ENCODE measurements at regions not wholly inside any gene's neighbourhood (a gene's known extent, or its start where the extent isn't known, plus 50 kb on each side); places are given as distances from the start of the nearest gene placed in this dataset.
"Not testable (repeated sequence)": the region's sequence is repeated elsewhere in the genome, so short reads cannot be mapped to it uniquely, and the experiment has no call there.

DNA sequence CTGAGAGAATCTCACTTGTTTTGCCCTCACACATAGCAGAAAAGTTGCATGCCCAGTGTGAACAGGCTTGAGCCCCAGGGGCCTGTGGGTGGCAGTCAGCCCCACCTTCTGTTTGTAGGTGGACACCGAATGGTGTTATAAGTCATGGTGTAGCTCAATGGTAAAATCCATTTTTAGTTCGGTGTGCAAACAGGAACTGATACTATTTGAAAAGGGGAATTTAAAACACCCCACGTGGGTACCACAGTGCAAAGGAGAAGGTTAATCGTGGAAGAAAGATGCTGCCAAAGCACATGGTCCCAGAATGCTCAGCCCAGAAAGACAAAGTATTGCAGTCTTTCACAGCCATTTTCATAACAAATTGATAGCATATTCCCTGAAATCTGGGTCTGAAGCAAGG lies 71.8 kb upstream of the GZMB start:
- DNase-seq (ENCODE audit: low read depth), result no peak
- TF ChIP-seq, protein P1, sequence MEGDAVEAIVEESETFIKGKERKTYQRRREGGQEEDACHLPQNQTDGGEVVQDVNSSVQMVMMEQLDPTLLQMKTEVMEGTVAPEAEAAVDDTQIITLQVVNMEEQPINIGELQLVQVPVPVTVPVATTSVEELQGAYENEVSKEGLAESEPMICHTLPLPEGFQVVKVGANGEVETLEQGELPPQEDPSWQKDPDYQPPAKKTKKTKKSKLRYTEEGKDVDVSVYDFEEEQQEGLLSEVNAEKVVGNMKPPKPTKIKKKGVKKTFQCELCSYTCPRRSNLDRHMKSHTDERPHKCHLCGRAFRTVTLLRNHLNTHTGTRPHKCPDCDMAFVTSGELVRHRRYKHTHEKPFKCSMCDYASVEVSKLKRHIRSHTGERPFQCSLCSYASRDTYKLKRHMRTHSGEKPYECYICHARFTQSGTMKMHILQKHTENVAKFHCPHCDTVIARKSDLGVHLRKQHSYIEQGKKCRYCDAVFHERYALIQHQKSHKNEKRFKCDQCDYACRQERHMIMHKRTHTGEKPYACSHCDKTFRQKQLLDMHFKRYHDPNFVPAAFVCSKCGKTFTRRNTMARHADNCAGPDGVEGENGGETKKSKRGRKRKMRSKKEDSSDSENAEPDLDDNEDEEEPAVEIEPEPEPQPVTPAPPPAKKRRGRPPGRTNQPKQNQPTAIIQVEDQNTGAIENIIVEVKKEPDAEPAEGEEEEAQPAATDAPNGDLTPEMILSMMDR (IDR thresholded peaks at IDR 0.05; ENCODE audit: insufficient read depth, low read length), result no peak
- no peak overlapping the region for H3K4me3 ChIP-seq (ENCODE audit: low read depth, low read length)

DNA sequence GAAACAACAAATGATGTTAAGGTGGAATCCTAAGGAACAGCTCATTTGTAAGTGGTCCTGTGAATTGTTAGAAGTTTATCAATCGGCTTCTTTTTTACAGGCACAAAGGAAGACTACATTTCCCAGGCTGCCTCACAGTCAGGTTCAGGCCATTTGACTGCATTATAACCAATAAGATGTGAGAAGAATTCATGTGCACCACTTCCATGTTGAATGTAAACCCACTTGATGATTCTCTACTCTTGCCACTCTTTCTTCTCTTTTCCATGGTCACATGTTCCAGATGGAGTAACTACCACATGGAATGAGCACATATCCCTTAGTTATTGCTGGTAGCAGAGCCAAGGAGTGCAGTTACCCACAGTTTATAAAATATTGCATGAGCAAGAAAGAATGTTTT lies 67.1 kb upstream of the GZMB start:
- TF ChIP-seq, protein P1 (IDR thresholded peaks at IDR 0.05; ENCODE audit: insufficient read depth, low read length), result no peak
- no peak for DNase-seq (ENCODE audit: low read depth)
- H3K4me3 ChIP-seq (ENCODE audit: low read depth, low read length), result no peak overlapping the region

DNA sequence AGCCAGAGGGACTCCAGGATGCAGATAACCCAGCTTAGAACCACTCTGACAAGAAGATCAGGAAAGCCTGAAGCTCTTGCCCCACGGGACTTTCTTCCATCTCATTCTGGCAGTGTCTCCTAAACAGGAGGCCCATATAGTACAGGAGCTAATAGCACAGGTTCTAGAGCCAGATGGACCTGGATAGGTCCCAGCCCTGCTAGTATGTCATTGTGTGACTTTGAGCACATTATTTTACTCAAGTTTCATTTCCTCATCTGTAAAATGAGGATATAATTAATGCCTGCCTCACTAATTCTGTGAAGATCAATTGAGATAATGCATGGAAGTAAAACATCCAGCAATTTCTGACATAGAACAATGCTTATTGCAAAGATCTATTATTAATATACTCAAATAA lies 66.5 kb upstream of the GZMB start:
- TF ChIP-seq, protein P1 (IDR thresholded peaks at IDR 0.05; ENCODE audit: insufficient read depth, low read length), result no peak
- no peak for DNase-seq (ENCODE audit: low read depth)

DNA sequence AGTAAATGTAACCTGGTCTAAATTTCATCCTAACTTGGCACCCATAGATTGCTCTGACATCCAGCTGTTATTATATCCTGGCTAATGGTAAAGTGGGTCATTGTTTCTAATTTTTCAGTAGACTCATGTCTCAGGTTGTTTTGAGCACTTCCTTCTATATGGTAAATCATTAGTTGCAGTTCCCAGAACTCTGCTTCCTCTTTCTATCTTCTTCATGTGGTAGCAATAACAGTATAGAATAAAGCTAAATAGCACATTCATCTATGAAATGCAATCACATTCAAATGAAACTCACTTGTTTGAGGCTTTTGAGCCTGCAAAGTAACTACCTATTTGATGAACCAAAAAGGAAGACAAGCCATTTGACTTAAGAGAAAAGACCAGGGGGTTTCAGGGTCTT lies 65.1 kb upstream of the GZMB start:
- no peak for DNase-seq (ENCODE audit: low read depth)
- TF ChIP-seq, protein P1 (IDR thresholded peaks at IDR 0.05; ENCODE audit: insufficient read depth, low read length), result no peak
- no peak overlapping the region for H3K4me3 ChIP-seq (ENCODE audit: low read depth, low read length)

More for the DNA sequence above, 66.5 kb upstream of the GZMB start:
- H3K4me3 ChIP-seq (ENCODE audit: low read depth, low read length), result no peak overlapping the region

DNA sequence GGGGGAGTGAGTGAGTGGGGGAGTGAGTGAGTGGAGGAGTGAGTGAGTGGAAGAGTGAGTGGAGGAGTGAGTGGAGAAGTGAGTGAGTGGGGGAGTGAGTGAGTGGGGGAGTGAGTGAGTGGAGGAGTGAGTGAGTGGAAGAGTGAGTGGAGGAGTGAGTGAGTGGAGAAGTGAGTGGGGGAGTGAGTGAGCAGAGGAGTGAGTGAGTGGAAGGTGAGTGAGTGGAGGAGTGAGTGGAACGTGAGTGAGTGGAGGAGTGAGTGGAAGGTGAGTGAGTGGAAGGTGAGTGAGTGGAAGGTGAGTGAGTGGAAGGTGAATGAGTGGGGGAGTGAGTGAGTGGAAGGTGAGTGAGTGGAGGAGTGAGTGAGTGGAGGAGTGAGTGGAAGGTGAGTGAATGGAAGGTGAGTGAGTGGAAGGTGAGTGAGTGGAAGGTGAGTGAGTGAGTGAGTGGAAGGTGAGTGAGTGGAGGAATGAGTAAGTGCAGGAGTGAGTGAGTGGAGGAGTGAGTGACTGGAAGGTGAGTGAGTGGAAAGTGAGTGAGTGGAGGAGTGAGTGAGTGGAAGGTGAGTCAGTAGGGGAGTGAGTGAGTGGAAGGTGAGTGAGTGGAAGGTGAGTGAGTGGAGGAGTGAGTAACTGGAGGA lies 62.4 kb upstream of the GZMB start:
- not testable (repeated sequence) for DNase-seq (ENCODE audit: low read depth)

DNA sequence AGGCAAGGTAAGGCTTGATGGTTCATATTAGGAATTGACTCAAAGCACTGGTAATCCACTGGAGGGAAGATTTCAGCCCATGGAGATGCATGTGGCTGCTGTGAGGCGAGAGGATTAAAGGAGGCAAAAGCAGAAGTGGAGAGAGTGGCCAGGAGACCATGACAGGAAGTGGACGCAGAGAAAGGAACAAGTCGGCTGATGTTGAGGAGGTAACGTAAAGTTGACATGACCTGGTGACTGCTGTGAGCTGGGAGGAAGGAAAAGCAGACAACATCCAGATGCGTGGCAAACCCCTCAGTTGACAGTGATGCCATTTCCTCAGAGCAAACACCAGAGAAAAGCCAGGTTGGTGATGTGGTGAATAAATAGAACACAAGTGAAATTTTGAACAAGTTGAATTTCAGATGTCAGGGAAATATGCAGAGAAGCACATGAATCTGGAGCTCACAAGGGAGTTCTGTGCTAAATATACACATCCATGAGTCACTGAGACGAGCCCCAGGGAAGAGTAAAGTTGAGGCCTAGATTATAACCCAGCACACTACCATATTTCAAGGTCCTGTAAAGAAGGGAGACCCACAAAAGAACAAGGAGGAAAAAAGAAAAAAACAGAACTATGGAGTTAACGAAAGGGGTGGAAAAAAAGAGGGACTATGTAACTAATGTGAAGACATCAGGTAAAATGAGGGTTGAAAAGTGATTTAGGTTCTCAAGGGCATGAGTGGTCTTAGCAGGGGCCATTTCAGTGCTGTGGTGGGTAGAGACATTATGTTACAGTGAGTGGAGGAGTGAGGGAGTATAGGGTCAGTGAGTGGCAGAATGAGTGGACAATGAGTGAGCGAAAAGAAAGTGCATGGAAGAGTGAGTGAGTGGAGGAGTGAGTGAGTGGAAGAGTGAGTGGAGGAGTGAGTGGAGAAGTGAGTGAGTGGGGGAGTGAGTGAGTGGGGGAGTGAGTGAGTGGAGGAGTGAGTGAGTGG lies 61.6 kb upstream of the GZMB start:
- TF ChIP-seq, protein P1 (IDR thresholded peaks at IDR 0.05; ENCODE audit: insufficient read depth, low read length), result no peak
- DNase-seq (ENCODE audit: low read depth), result no peak
- no peak overlapping the region for H3K4me3 ChIP-seq (ENCODE audit: low read depth, low read length)

More for the DNA sequence above, 62.4 kb upstream of the GZMB start:
- H3K4me3 ChIP-seq (ENCODE audit: low read depth, low read length), result not testable (repeated sequence)

DNA sequence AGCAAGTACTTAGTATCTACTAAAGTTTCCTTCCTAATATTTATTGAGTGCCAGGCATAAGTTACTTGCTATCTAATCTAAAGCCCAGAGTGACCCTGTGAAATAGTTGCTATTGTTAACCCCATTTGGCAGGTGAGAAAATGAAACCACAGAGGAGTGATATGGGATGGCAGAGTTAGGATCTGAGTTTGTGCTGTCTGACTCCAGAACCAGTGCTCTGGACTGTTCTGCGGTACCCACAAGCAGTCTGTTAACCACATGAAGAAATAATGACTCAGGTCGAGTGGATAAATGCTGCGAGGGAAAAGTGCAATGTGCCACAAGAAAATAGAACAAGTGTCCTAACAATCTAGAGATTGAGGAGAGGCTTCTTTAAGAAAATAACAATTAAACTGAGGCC lies 60.7 kb upstream of the GZMB start:
- TF ChIP-seq, protein P1 (IDR thresholded peaks at IDR 0.05; ENCODE audit: insufficient read depth, low read length), result no peak
- DNase-seq (ENCODE audit: low read depth), result no peak
- no peak overlapping the region for H3K4me3 ChIP-seq (ENCODE audit: low read depth, low read length)

All from fibroblast of the aortic adventitia (primary cell).